ENCODE measurements at regions not wholly inside any gene's neighbourhood (a gene's known extent, or its start where the extent isn't known, plus 50 kb on each side); places are given as distances from the start of the nearest gene placed in this dataset.

DNA sequence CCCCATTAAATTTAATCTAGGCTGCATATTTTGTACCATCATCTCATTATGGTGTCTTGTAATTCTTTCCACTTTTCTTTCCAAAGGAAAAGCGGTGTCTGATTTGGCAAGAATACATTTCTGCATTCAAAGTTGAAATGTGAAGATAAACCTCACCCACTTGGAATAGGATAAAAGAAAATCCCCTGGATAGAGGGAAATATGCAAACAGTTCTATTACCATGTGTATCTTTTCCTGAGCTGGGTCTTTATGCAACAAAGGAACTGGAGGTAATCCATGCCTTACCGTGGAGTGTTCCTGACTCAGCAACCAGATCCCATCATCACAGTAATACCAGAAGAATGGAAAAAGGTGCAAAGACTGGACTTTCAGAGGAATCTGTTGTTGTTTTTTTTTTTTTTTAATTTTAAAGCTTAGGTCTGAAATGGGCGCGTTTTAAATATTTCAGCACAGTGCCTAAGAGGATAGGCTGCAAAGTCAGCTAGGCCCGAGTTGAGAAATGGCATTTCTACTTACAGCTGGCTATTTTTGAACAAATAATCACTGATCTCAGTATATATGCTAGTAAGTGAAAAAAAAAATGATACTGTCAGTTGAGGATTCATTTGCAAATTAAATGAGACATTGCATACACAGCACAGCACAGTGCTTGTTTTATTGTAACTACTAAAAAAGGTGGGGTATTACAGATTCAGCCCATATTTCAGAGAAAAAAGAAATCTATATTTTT, 55.5 kb upstream of the ADAMTS9 start:
- H3K27ac ChIP-seq: no peak overlapping the region
- H3K4me3 ChIP-seq (ENCODE audit: low read depth, low read length): no peak overlapping the region
- H3K4me2 ChIP-seq (ENCODE audit: low read length): no peak overlapping the region
- H2AFZ ChIP-seq: no peak overlapping the region
- no peaks in the 10 kb centered on the region for H3K79me2 ChIP-seq
- H3K9me3 ChIP-seq (ENCODE audit: control insufficient read depth, low read length): no peaks in the 10 kb centered on the region
- H3K4me1 ChIP-seq: peaks cover under 1% of the 10 kb centered on the region
- H3K27me3 ChIP-seq (ENCODE audit: control insufficient read depth, insufficient read depth, low read length): no peaks in the 10 kb centered on the region
- H3K36me3 ChIP-seq (ENCODE audit: control insufficient read depth, insufficient read depth, low read length): no peaks in the 10 kb centered on the region
- TF ChIP-seq, protein P1, sequence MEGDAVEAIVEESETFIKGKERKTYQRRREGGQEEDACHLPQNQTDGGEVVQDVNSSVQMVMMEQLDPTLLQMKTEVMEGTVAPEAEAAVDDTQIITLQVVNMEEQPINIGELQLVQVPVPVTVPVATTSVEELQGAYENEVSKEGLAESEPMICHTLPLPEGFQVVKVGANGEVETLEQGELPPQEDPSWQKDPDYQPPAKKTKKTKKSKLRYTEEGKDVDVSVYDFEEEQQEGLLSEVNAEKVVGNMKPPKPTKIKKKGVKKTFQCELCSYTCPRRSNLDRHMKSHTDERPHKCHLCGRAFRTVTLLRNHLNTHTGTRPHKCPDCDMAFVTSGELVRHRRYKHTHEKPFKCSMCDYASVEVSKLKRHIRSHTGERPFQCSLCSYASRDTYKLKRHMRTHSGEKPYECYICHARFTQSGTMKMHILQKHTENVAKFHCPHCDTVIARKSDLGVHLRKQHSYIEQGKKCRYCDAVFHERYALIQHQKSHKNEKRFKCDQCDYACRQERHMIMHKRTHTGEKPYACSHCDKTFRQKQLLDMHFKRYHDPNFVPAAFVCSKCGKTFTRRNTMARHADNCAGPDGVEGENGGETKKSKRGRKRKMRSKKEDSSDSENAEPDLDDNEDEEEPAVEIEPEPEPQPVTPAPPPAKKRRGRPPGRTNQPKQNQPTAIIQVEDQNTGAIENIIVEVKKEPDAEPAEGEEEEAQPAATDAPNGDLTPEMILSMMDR (IDR thresholded peaks at IDR 0.05): no peak
- H3K9ac ChIP-seq: no peak overlapping the region

DNA sequence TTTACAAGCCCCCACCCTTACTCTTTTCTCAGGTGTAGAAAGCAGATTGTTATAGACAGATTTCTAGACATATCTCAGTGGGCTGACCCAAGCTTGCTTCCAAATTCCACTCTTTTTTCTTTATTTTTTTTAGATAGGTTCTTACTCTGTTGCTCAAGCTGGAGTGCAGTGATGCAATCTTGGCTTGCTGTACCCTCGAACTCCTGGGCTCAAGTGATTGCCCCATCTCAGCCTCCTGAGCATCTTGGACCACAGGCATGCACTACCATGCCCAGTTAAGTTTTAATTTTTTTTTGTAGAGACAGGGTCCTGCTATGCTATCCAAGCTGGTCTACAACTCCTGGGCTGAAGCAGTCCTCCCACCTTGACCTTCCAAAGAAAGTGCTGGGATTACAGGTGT, 53.5 kb upstream of the ADAMTS9 start:
- Histone ChIP-seq H3K27ac (no peak overlapping the region), H3K27me3 (ENCODE audit: control insufficient read depth, insufficient read depth, low read length) (no peaks in the 10 kb centered on the region), H2AFZ (no peak overlapping the region), H3K79me2 (no peaks in the 10 kb centered on the region), H3K4me2 (ENCODE audit: low read length) (no peak overlapping the region), H3K4me3 (ENCODE audit: low read depth, low read length) (no peak overlapping the region), H3K9ac (no peak overlapping the region), H3K9me3 (ENCODE audit: control insufficient read depth, low read length) (no peaks in the 10 kb centered on the region), H3K36me3 (ENCODE audit: control insufficient read depth, insufficient read depth, low read length) (no peaks in the 10 kb centered on the region), H3K4me1 (no peaks in the 10 kb centered on the region)
- TF ChIP-seq, protein P1 (IDR thresholded peaks at IDR 0.05): no peak

DNA sequence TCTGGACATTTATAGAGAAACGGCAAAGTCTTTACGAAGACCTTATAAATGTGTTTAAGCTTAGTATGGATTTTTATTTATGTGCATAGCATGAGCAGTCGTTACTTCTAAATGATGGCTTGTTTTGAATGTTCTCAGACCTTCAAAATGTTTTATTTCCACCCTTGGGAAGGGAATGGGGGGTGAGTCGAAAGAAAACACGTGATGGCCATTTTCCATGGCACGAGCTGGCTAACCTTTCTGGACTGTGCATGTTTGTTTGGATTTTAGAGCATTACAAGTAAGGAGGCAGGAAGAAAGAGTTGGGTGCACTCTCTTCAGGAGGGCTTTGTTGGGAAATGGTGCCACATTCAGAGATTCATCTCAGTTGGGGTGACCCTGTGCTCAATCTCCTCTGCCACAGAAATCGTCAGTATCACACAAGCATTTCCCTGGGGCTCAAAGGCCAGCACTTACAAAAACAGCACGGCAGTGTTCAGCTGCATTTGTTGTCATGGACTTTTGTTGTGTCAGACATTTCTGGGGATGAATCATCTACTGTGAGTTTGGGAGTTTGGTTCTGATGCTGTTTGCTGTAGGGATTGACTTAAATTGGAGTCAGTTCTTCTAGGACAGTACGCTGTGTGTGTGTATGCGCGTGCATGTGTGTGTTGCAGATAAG, 52.3 kb upstream of the ADAMTS9 start:
- H3K4me2 ChIP-seq (ENCODE audit: low read length): no peak overlapping the region
- TF ChIP-seq, protein P1 (IDR thresholded peaks at IDR 0.05): no peak
- H2AFZ ChIP-seq: no peak overlapping the region
- no peaks in the 10 kb centered on the region for H3K27me3 ChIP-seq (ENCODE audit: control insufficient read depth, insufficient read depth, low read length)
- H3K27ac ChIP-seq: no peak overlapping the region
- H3K79me2 ChIP-seq: no peaks in the 10 kb centered on the region
- H3K4me3 ChIP-seq (ENCODE audit: low read depth, low read length): no peak overlapping the region
- H3K4me1 ChIP-seq: no peaks in the 10 kb centered on the region
- no peaks in the 10 kb centered on the region for H3K36me3 ChIP-seq (ENCODE audit: control insufficient read depth, insufficient read depth, low read length)
- H3K9ac ChIP-seq: no peak overlapping the region
- H3K9me3 ChIP-seq (ENCODE audit: control insufficient read depth, low read length): no peaks in the 10 kb centered on the region

All from parathyroid adenoma (tissue), 2 donors.